Astrocyte of the spinal cord (primary cell): ENCODE measurements at regions not wholly inside any gene's neighbourhood (a gene's known extent, or its start where the extent isn't known, plus 50 kb on each side); places are given as distances from the start of the nearest gene placed in this dataset.

Experiments
- DNase-seq: peaks from one replicate; pipeline ENCODE4 v3.0.0; 2011; ENCODE audit warnings: low read depth, low spot score
- H3K4me3 ChIP-seq: 2 replicates; pipeline ENCODE4 v1.5.1; 2011; ENCODE audit warnings: low read depth, mild to moderate bottlenecking, low read length, moderate library complexity
- CTCF ChIP-seq: IDR thresholded peaks from 2 replicates; pipeline ENCODE4 v1.5.1; 2012; ENCODE audit warnings: low read depth, mild to moderate bottlenecking, low read length, inconsistent platforms
- in situ Hi-C: cut with HindIII; loops from 2 replicates; pipeline ENCODE4 v1.10.0; 2017; ENCODE audit warnings: low sequenced_read_pairs

DNA sequence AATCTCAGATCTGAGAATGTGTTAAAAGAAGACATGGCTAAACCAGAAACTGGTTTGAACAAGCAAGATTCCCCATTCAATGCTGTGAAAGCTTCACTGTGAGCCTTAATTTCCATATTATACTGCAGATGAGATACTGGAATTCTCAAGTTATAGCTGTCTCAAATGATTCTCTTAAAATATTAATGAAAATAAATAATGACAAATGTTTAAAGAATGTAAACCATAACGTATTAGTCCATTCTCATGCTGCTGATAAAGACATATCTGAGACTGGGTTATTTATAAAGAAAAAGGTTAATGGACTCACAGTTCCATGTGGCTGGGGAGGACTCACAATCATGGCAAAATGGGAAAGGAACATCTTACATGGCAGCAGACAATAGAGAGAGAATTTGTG, 667.8 kb downstream of the SLITRK1 start:
- DNase-seq = no peak
- no peak for TF ChIP-seq CTCF
- H3K4me3 ChIP-seq = no peak overlapping the region
- in situ Hi-C loops = no loop called here

GRCh38 chr13:83211301-83211700, 671.0 kb downstream of the SLITRK1 start:
- TF ChIP-seq CTCF = no peak
- H3K4me3 ChIP-seq = no peak overlapping the region
- DNase-seq = peak; percentile 59
- in situ Hi-C loops = no loop called here

DNA sequence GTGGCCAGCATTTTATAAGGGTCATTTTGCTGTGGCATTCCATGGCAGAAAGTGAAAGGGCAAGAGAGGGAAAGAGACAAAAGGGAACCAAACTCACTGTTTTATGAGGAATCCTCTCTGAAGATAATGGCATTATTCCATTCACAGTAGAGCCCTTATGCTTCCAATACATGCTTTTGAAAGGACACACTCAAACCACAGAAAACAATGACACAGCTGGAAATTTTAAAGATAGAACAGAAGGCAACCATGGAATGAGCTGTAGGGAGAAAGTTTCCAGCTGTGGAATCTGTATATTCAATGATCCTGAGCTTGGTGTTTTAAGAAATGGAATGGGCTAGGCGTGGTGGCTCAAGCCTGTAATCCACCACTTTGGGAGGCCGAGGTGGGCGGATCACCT, 677.4 kb downstream of the SLITRK1 start:
- DNase-seq = no peak
- no peak for TF ChIP-seq CTCF
- in situ Hi-C loops = no loop called here
- no peak overlapping the region for H3K4me3 ChIP-seq

GRCh38 chr13:83201506-83201905, 680.8 kb downstream of the SLITRK1 start:
- TF ChIP-seq CTCF = no peak
- DNase-seq = no peak
- in situ Hi-C loops = no loop called here

DNA sequence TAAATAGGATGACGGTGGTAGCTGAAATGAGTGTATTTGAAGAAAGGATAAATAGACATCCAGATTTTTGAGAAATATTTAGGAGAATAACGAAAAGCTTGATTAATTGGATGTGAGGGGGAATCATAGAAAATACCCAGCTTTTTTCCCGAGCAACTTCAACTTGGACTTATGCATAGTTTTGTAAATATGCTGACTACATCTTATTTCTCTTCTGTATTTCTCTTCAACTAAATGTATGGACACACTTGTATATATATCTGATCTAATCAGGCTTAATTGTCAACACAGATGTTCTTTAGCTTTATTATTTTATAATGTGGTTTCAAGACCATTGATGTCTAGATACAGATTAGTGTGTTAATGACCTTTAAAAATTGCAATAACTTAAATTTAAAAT, 685.0 kb downstream of the SLITRK1 start:
- no peak overlapping the region for H3K4me3 ChIP-seq
- TF ChIP-seq CTCF = no peak
- in situ Hi-C loops = no loop called here
- DNase-seq = no peak

More at GRCh38 chr13:83201506-83201905, 680.8 kb downstream of the SLITRK1 start:
- no peak overlapping the region for H3K4me3 ChIP-seq

- no peak for TF ChIP-seq CTCF
- no peak for DNase-seq
- in situ Hi-C loops = no loop called here
- H3K4me3 ChIP-seq = no peak overlapping the region
Observed at GRCh38 chr13:83190020-83190419, 692.3 kb downstream of the SLITRK1 start.

- TF ChIP-seq CTCF = no peak
- DNase-seq = peak; percentile 8
- H3K4me3 ChIP-seq = no peak overlapping the region
- in situ Hi-C loops = no loop called here
Observed at GRCh38 chr13:83184819-83185218, 697.5 kb downstream of the SLITRK1 start.
